ENCODE measurements at regions not wholly inside any gene's neighbourhood (a gene's known extent, or its start where the extent isn't known, plus 50 kb on each side); places are given as distances from the start of the nearest gene placed in this dataset.

- DNase-seq (ENCODE audit: low read depth in 4 of 4, low spot score in 3 of 4) = no peak
These were observed 97.4 kb upstream of the CNR1 start for GRCh38 chr6:88263591-88263990.

GRCh38 chr6:88262332-88262731, 96.2 kb upstream of the CNR1 start:
- DNase-seq (ENCODE audit: low read depth in 4 of 4, low spot score in 3 of 4) = no peak

GRCh38 chr6:88251301-88251700, 85.2 kb upstream of the CNR1 start:
- no peak for DNase-seq (ENCODE audit: low read depth in 4 of 4, low spot score in 3 of 4)

- DNase-seq (ENCODE audit: low read depth in 4 of 4, low spot score in 3 of 4) = no peak
These were observed 82.7 kb upstream of the CNR1 start for GRCh38 chr6:88248709-88249321.

GRCh38 chr6:88246654-88247053, 80.5 kb upstream of the CNR1 start:
- no peak for DNase-seq (ENCODE audit: low read depth in 4 of 4, low spot score in 3 of 4)

- DNase-seq (ENCODE audit: low read depth in 4 of 4, low spot score in 3 of 4) = no peak
These were observed 78.6 kb upstream of the CNR1 start for GRCh38 chr6:88244721-88245120.

- DNase-seq (ENCODE audit: low read depth in 4 of 4, low spot score in 3 of 4) = no peak
These were observed 72.8 kb upstream of the CNR1 start for GRCh38 chr6:88238901-88239300.

- DNase-seq (ENCODE audit: low read depth in 4 of 4, low spot score in 3 of 4) = peak in 2 of 4 donors; percentile 1 to 3
These were observed 71.9 kb upstream of the CNR1 start for GRCh38 chr6:88238065-88238464.

GRCh38 chr6:88236612-88237360, 70.6 kb upstream of the CNR1 start:
- no peak for DNase-seq (ENCODE audit: low read depth in 4 of 4, low spot score in 3 of 4)

GRCh38 chr6:88232753-88233152, 66.6 kb upstream of the CNR1 start:
- no peak for DNase-seq (ENCODE audit: low read depth in 4 of 4, low spot score in 3 of 4)

- no peak for DNase-seq (ENCODE audit: low read depth in 4 of 4, low spot score in 3 of 4)
These were observed 57.2 kb upstream of the CNR1 start for GRCh38 chr6:88223298-88223697.

GRCh38 chr6:88220493-88220892, 54.3 kb upstream of the CNR1 start:
- DNase-seq (ENCODE audit: low read depth in 4 of 4, low spot score in 3 of 4) = peak in 2 of 4 donors; percentile 1 to 14

- DNase-seq (ENCODE audit: low read depth in 4 of 4, low spot score in 3 of 4) = no peak
These were observed 50.0 kb upstream of the CNR1 start for GRCh38 chr6:88216182-88216581.

Data from left renal pelvis (tissue), 4 donors.